OCI-LY7 (cell line): ENCODE measurements at regions not wholly inside any gene's neighbourhood (a gene's known extent, or its start where the extent isn't known, plus 50 kb on each side); places are given as distances from the start of the nearest gene placed in this dataset.

Experiments used
- BruUV-seq: library from RNA; stranded (reverse); fragments of 400-500 nt; replicated peaks from 2 replicates; lab custom pipeline; 2021; lab: Mats Ljungman, UMichigan
- CTCF ChIA-PET: fragments of 300-600 bp; sonication (Branson Sonifier 250); formaldehyde crosslinking; loops from one replicate; lab custom pipeline; 2022; ENCODE audit warnings: antibody characterized with exemption; ENCODE audit not compliant: unreplicated experiment; lab: Charles Lee
- POLR2A ChIA-PET: fragments of 300-600 bp; sonication (Branson Sonifier 250); formaldehyde crosslinking; loops from one replicate; lab custom pipeline; 2022; ENCODE audit warnings: antibody characterized with exemption; lab: Charles Lee
- DNase-seq: peaks from one replicate; pipeline ENCODE4 v3.0.0-alpha.2; 2015; ENCODE audit warnings: low spot score
- H2AFZ ChIP-seq: fragments of 200-600 bp; sonication (generic), shearing (Covaris generic); 2 replicates; pipeline ENCODE4 v1.6.1; 2014; ENCODE audit warnings: mild to moderate bottlenecking, antibody characterized with exemption, low read length, moderate library complexity
- H3K27ac ChIP-seq: fragments of 200-600 bp; sonication (generic); 2 replicates; pipeline ENCODE4 v1.5.1; 2014; ENCODE audit warnings: mixed run types, low read depth, mild to moderate bottlenecking, moderate library complexity, low read length, inconsistent platforms; ENCODE audit not compliant: poor library complexity, severe bottlenecking
- H3K36me3 ChIP-seq: fragments of 200-600 bp; sonication (generic); 2 replicates; pipeline ENCODE4 v1.6.1; 2014; ENCODE audit warnings: mild to moderate bottlenecking, antibody characterized with exemption, low read length, moderate library complexity, mixed read lengths; ENCODE audit not compliant: insufficient read depth
- H3K4me1 ChIP-seq: fragments of 200-600 bp; sonication (generic); 2 replicates; pipeline ENCODE4 v1.5.1; 2014; ENCODE audit warnings: mild to moderate bottlenecking, low read length; ENCODE audit not compliant: insufficient read depth, poor library complexity, severe bottlenecking
- H3K4me2 ChIP-seq: fragments of 200-600 bp; sonication (generic); 2 replicates; pipeline ENCODE4 v1.6.1; 2014; ENCODE audit warnings: mild to moderate bottlenecking, low read length
- H3K4me3 ChIP-seq: fragments of 200-600 bp; sonication (generic); 2 replicates; pipeline ENCODE4 v1.5.1; 2014; ENCODE audit warnings: mild to moderate bottlenecking, low read depth, low read length; ENCODE audit not compliant: poor library complexity, severe bottlenecking
- H3K79me2 ChIP-seq: fragments of 200-600 bp; sonication (generic); 2 replicates; pipeline ENCODE4 v1.6.1; 2016; ENCODE audit warnings: low read depth, mild to moderate bottlenecking, low read length, moderate library complexity, mixed read lengths; ENCODE audit not compliant: insufficient read depth
- H3K9me2 ChIP-seq: fragments of 200-600 bp; sonication (generic); 2 replicates; pipeline ENCODE4 v1.6.1; 2016; ENCODE audit warnings: mild to moderate bottlenecking, low read length, mixed read lengths; ENCODE audit not compliant: insufficient read depth
- H3K9me3 ChIP-seq: fragments of 200-600 bp; sonication (generic); 2 replicates; pipeline ENCODE4 v1.6.1; 2014; ENCODE audit warnings: mild to moderate bottlenecking, mixed run types, low read length, mixed read lengths
- H4K20me1 ChIP-seq: fragments of 200-600 bp; sonication (generic); 2 replicates; pipeline ENCODE4 v1.6.1; 2014; ENCODE audit warnings: mild to moderate bottlenecking, antibody characterized with exemption, low read length, moderate library complexity, mixed read lengths; ENCODE audit not compliant: insufficient read depth
- CTCF ChIP-seq: fragments of 200-600 bp; sonication (generic); conservative IDR thresholded peaks from 2 replicates; pipeline ENCODE4 v1.5.1; 2014; ENCODE audit warnings: mild to moderate bottlenecking, antibody characterized with exemption, low read length, moderate library complexity, mixed read lengths
- EZH2phosphoT487 ChIP-seq: fragments of 200-600 bp; sonication (generic); IDR thresholded peaks from 2 replicates; pipeline ENCODE4 v1.6.1; 2018; ENCODE audit warnings: low read depth, borderline replicate concordance, mild to moderate bottlenecking, mixed run types, antibody characterized with exemption, low read length, moderate library complexity, mixed read lengths
- intact Hi-C: fragments of 100-400 bp; cut with micrococcal nuclease; formaldehyde crosslinking; loops from one replicate; pipeline ENCODE4 v1.10.0; 2022; ENCODE audit not compliant: unreplicated experiment

- intact Hi-C loops, result no loop called here
- CTCF ChIA-PET, result no interaction called here
These were observed 787.4 kb upstream of the RGMB start for GRCh38 chr5:97986069-97986468.

DNA sequence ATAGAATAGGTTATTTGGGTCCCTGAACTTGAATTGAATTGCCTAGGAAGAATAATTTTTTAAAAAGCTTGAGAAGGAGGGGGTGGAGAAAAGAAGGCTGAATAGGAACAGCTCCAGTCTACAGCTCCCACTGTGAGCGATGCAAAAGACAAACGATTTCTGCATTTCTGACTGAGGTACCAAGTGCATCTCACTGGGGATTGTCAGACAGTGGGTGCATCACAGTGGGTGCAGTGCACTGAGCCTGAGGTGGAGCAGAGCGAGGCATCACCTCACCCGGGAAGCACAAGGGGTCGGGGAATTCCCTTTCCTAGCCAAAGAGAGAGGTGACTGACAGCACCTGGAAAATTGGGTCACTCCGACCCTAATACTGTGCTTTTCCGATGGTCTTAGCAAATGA, 782.2 kb upstream of the RGMB start:
- DNase-seq, result no peak
- no TSS peak for BruUV-seq
- Histone ChIP-seq H3K36me3 (no peaks in the 10 kb centered on the region), H3K79me2 (no peaks in the 10 kb centered on the region), H3K27ac (no peak overlapping the region), H3K4me2 (no peak overlapping the region), H3K9me2 (no peaks in the 10 kb centered on the region), H3K4me1 (no peaks in the 10 kb centered on the region), H2AFZ (no peak overlapping the region), H3K4me3 (no peak overlapping the region), H3K9me3 (no peaks in the 10 kb centered on the region), H4K20me1 (no peaks in the 10 kb centered on the region)
- ChIA-PET CTCF (no interaction called here), POLR2A (no interaction called here)
- no peak for TF ChIP-seq CTCF
- no peak for TF ChIP-seq EZH2phosphoT487
- intact Hi-C loops, result no loop called here

More at GRCh38 chr5:97986069-97986468, 787.4 kb upstream of the RGMB start:
- no peaks in the 10 kb centered on the region for H3K9me2 ChIP-seq
- no TSS peak for BruUV-seq
- H3K79me2 ChIP-seq, result no peaks in the 10 kb centered on the region
- no peak overlapping the region for H2AFZ ChIP-seq
- no peaks in the 10 kb centered on the region for H4K20me1 ChIP-seq
- POLR2A ChIA-PET, result interaction anchor here (1.2 kb wide), 1 partner anchor 11 kb away, joined by 3 read pairs; no protein-coding TSS in a partner anchor
- no peaks in the 10 kb centered on the region for H3K9me3 ChIP-seq
- no peaks in the 10 kb centered on the region for H3K4me1 ChIP-seq
- no peak overlapping the region for H3K4me2 ChIP-seq
- no peak overlapping the region for H3K27ac ChIP-seq
- DNase-seq, result no peak
- no peaks in the 10 kb centered on the region for H3K36me3 ChIP-seq
- no peak overlapping the region for H3K4me3 ChIP-seq
- TF ChIP-seq CTCF, result no peak
- TF ChIP-seq EZH2phosphoT487, result no peak

- no peaks in the 10 kb centered on the region for H3K36me3 ChIP-seq
- no peak overlapping the region for H3K4me2 ChIP-seq
- TF ChIP-seq CTCF (no peak), EZH2phosphoT487 (no peak)
- H3K27ac ChIP-seq, result no peak overlapping the region
- H3K9me3 ChIP-seq, result no peaks in the 10 kb centered on the region
- H3K79me2 ChIP-seq, result no peaks in the 10 kb centered on the region
- DNase-seq, result no peak
- H3K4me1 ChIP-seq, result no peaks in the 10 kb centered on the region
- no TSS peak for BruUV-seq
- POLR2A ChIA-PET, result interaction anchor here (0.8 kb wide), 1 partner anchor 16 kb away, joined by 3 read pairs; no protein-coding TSS in a partner anchor
- no peaks in the 10 kb centered on the region for H4K20me1 ChIP-seq
- intact Hi-C loops, result no loop called here
- H2AFZ ChIP-seq, result no peak overlapping the region
- H3K4me3 ChIP-seq, result no peak overlapping the region
- CTCF ChIA-PET, result no interaction called here
- H3K9me2 ChIP-seq, result no peaks in the 10 kb centered on the region
These were observed 774.5 kb upstream of the RGMB start for GRCh38 chr5:97998941-97999340.
